LHCN-M2 (cell line): ENCODE measurements at regions not wholly inside any gene's neighbourhood (a gene's known extent, or its start where the extent isn't known, plus 50 kb on each side); places are given as distances from the start of the nearest gene placed in this dataset.
"Not testable (repeated sequence)": the region's sequence is repeated elsewhere in the genome, so short reads cannot be mapped to it uniquely, and the experiment has no call there.

ENCODE experiments used
- DNase-seq: peaks from one replicate; pipeline ENCODE4 v3.0.0-alpha.2; 2012; ENCODE audit warnings: low read depth

- DNase-seq = not testable (repeated sequence)
These were observed 138.2 kb upstream of the MSX2 start for GRCh38 chr5:174586163-174586562.

DNA sequence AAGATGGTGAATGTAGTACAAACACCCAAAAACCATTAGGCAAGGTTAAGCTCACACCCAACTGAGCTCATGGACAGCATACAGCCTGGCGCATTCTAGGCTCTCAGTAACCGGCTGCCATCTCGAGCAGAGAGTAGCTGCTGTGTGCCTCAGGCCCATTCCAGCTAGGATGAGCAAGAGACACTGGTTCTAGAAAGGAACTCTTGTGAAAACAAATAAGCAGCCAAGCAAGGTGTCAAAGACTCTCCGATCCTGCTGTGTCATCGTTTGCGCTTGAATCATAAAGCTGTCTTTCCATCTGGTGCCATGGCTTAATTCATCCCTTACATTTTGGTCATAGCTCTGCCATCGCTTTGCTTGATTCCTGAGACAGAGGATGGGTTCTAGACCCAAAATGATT lies 135.4 kb upstream of the MSX2 start:
- no peak for DNase-seq

- no peak for DNase-seq
These were observed 134.8 kb upstream of the MSX2 start for GRCh38 chr5:174589599-174589998.

- DNase-seq = no peak
These were observed 133.6 kb upstream of the MSX2 start for GRCh38 chr5:174590820-174591219.

- no peak for DNase-seq
These were observed 128.0 kb upstream of the MSX2 start for GRCh38 chr5:174596429-174596828.

- no peak for DNase-seq
These were observed 124.4 kb upstream of the MSX2 start for GRCh38 chr5:174599992-174600391.

GRCh38 chr5:174601946-174602345 lies 122.4 kb upstream of the MSX2 start:
- no peak for DNase-seq

DNA sequence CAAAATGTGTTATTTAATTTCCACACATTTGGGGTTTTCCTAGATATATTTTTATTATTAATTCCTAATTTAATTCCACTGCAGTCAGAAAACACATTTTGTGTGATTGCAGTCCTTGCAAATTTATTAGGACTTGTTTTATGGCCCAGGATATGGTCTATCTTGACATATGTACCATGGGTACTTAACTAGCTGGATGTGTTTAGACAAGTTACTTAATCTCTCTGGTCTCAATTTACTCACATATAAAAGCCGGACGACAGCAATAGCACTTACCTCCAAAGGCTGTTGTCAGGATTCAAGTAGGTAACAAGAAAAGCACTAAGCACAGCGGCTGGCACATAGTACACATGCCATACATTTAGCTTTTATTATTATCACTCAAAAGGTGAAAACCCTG lies 118.2 kb upstream of the MSX2 start:
- DNase-seq = no peak

GRCh38 chr5:174606646-174607045 lies 117.7 kb upstream of the MSX2 start:
- no peak for DNase-seq

DNA sequence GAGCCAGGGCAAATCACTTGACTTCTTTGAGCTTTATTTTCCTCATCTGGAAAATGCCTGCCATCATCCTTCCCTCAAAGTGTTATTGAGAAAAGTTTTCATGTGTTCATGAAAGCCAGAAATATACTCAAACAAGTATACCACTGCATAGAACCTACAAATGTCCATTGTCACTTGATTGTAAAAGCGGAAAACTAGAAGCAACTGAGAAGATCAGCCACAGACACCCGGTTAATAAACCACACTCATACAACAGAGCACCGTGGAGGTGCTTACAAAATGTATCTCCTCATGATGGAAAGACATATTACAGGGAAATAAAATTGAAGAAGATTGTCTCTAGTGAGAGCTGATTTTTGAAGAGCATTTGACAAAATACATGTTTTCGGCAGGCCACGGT lies 117.2 kb upstream of the MSX2 start:
- DNase-seq = no peak

DNA sequence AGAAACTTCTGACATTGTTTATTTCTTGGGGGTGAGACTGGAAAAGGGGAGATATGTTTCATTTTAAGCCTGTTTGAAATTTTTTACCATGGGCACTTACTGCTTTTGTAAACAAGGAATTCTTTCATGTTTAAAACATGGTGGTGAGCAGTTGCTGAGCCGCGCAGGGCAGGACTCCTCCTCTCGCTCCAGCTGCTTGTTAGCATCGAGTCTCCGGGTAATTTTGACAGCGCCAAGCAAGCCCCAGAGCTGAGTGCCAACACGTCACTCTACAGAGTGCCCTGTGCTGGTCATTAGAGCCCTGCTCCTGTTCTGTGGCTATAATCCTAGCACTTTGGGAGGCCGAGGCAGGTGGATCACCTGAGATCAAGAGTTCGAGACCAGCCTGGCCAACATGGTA lies 116.5 kb upstream of the MSX2 start:
- no peak for DNase-seq

DNA sequence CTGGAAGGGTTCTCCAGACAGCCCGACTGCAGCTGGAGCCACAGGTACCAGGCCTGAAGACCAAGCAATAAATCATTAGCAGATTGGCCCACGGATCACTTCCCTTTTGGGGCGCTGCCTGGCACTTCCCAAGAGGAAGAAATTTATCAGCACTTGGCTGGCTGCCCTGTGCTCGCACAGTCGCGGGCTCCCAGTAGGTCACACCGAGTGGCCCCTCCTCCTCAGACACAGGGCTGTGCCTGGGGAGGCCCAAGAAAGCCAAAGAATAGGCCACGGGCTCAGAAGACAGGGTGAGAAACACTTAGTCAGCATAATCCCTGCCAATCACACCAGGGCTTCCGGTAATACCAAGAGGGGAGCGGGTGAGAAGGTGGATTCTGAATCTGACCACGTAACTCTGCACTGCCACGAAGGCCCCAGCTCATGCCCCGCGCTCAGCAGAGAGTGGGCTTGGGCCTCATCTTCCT lies 115.7 kb upstream of the MSX2 start:
- DNase-seq = no peak

DNA sequence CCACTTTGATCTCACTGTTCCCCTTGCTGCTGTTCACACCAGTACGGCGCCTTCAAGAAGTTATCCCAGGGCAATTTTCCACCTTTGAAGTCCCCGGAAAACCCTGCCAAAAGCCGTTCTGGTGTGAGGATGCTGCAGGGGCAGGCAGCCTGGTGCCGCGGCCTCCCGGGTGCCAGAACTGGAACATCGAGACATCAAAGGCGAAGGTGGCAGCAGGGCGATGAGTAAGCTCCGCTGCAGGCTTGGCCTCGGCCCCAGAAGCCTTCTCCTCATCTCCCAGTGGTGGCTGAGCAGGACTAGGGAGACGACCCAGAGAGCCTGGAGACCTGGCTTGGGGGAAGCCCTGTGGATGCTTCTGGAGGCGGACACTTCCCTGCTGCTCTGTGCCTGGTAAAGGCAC lies 115.3 kb upstream of the MSX2 start:
- no peak for DNase-seq

GRCh38 chr5:174610968-174611367 lies 113.4 kb upstream of the MSX2 start:
- DNase-seq = peak; percentile 6

DNA sequence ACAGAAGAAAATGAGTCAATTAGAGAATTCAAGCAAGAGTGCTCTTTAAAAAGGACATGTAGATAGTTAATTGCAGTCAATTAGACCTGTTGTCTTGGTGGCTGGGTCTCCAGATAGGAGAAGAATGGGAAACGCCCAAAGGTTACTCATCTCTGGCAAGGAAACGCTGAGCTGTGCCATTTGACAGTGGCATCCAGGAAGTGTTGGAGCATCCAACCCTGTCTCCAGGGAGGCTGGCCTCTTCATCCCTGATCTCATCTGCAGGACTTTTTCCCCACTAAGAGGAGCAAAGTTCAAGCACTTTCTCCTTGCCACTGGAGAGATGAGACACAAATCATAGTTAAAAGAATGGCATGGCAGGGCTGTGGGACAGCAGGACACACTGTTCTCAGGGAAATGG lies 111.7 kb upstream of the MSX2 start:
- no peak for DNase-seq

DNA sequence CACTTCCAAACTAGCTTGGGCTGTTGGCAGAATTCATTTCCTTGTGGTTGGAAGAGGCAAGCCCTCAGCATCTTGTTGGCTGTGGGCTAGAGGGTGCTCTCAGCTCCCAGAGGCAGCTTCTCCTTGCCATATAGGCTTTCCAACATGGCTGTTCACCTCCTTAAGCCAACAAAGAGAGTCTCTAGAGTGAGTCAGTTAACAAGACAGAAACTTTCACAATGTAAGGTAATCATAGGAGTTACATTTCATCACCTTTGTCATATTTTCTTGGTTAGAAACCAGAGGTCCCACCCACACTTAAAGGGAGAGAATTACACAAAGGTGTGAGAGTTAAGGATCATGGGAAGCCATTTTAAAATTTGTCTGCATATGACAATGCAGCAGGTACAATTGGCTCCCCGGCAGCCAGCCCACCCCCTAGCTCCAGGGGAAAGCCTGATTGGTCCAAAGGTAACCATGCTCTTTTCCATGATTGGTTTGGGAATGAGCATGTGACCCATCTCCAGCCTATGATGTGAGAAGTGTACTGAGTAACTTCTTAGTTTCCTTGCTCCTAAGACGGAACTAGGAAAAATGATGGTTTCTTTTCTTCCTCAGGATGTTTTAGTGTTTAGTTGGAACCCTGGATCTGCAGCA lies 109.8 kb upstream of the MSX2 start:
- DNase-seq = no peak

- no peak for DNase-seq
These were observed 108.3 kb upstream of the MSX2 start for GRCh38 chr5:174616036-174616435.

GRCh38 chr5:174617285-174617684 lies 107.1 kb upstream of the MSX2 start:
- no peak for DNase-seq

DNA sequence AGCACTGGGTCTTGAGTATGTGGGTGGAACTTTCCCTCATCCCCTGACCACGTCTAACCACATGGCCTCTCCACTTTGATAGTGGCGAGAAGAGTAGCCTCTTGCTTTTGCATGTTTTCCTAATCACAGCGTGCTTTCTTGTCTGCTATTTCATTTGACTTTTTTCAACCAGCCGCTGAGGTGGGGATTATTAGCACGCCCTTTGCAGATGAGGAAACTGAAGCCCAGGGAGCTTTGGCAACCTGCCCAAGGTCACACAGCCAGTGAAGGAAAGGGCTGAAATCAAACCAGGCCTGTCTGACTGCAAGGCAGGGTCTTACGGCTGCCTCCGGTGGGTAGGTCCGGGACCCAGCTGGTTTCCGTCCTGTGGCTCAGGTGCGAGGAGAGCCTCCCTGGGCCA lies 106.5 kb upstream of the MSX2 start:
- DNase-seq = no peak

DNA sequence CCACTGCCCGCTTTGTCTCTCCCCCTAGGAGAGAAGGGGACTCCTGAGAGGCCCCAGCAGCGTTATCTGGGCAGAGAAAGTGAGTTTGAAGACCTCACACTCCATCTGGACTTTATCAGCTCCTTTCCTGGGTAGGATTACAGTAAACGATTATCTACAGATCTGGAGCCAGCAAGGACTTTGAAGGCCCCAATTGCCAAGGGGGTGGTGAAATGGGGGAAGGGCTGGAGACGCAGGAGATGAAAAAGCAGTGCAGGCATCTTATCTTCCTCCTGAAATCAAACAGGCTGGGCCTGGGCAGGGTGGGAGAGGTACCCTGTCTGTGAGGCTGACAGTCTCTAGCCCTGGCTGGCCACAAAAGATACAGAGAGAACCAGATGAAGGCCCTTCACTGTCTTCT lies 105.8 kb upstream of the MSX2 start:
- DNase-seq = no peak

DNA sequence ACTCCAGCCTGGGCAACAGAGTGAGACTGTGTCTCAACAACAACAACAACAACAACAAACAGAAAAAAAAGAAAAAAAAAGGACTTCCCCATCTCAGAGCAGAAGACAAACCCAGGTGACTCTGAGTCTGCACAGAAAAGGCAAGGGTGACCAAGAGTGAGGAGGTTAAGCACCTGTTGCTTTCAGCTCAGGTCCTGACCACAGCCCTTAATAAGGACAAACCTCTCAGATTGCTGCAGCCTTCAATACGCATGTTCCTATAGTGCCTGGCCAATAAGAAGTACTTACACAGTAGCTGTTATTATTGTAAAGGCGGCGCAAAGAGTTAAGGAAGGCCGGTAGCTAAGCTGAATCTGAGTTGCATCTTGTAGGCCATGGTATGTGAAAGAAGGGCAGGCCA lies 102.3 kb upstream of the MSX2 start:
- DNase-seq = no peak

GRCh38 chr5:174623018-174623417 lies 101.4 kb upstream of the MSX2 start:
- no peak for DNase-seq

- no peak for DNase-seq
These were observed 100.9 kb upstream of the MSX2 start for GRCh38 chr5:174623433-174624019.
